ENCODE measurements at regions not wholly inside any gene's neighbourhood (a gene's known extent, or its start where the extent isn't known, plus 50 kb on each side); places are given as distances from the start of the nearest gene placed in this dataset.

GRCh38 chrY:7957773-7958172 lies 1046.2 kb upstream of the AMELY start:
- ATAC-seq (no peak), DNase-seq (no peak)
- intact Hi-C loops (cut with DNase I; ENCODE audit: low total_unique reads) (no loop called here), in situ Hi-C loops (cut with MboI; ENCODE audit: low sequenced_read_pairs in 4 of 4) (no loop called here)
- Histone ChIP-seq H3K9me3 (no peaks in the 10 kb centered on the region), H3K27ac (no peak overlapping the region), H3K4me3 (no peak overlapping the region), H3K36me3 (no peaks in the 10 kb centered on the region), H3K4me1 (no peaks in the 10 kb centered on the region), H3K27me3 (no peaks in the 10 kb centered on the region)
- TF ChIP-seq CTCF (IDR thresholded peaks at IDR 0.05 in 4 of 5, conservative IDR thresholded peaks at IDR 0.05 in 1 of 5) (no peak), POLR2A (IDR thresholded peaks at IDR 0.05) (no peak)

DNA sequence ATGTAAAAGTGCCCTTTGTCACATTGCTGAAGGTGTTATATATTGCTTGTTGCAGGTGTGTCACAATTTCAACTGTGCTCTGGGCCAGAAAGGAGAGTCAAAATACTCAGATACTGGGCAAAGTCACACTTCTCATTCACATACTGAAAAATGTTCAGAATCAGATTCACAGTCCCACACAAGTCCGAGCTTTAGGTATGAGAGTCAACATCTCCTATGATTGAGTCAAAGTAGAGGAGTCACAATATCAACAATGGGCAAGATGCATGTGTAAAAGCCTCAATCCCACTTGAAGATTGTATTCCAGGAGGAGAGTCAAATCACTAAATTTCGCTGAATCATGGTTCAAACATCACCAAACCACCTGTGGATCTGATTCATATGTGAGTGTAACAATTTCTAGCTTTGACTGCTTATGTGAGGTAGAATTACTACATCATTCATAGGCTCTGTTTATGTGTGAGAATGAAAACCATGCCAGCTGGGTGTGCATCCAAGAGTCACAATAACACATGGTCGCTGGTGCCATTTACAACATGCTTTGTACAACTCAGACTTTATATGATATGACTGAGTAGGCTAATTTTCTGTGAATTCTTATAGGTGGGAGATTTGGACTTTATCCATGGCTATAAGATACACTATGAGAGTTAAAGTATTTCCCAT lies 1039.8 kb upstream of the AMELY start:
- intact Hi-C loops (cut with DNase I; ENCODE audit: low total_unique reads) = no loop called here
- no peak for TF ChIP-seq POLR2A (IDR thresholded peaks at IDR 0.05)
- TF ChIP-seq CTCF (IDR thresholded peaks at IDR 0.05 in 4 of 5, conservative IDR thresholded peaks at IDR 0.05 in 1 of 5) = no peak
- H3K27ac ChIP-seq = no peak overlapping the region

DNA sequence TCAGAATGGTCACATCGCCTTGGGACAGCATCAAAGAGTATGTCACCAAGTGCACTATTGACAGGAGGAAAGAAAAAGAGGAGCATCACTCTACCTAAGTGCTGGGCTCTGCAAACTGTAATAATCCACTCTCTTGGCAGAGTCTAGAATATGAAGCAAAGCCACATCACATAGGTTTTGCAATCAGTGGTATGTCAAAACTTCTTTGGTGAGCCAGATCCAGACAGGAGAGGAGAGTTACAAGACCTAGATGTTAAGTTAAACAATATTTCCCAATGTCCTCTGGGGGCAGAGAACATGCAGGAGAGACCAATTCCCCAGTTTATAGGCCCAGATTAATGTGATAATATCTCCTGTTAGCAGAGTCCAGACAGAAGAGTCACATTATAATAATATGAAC lies 1032.6 kb upstream of the AMELY start:
- Histone ChIP-seq H3K4me3 (no peak overlapping the region), H3K9me3 (no peaks in the 10 kb centered on the region), H3K4me1 (no peaks in the 10 kb centered on the region), H3K36me3 (no peaks in the 10 kb centered on the region), H3K27ac (no peak overlapping the region), H3K27me3 (no peaks in the 10 kb centered on the region)
- in situ Hi-C loops (cut with MboI; ENCODE audit: low sequenced_read_pairs in 4 of 4) = loop anchor here in 1 of 4 donors (25.0 kb wide), 1 partner anchor 393 kb away; no protein-coding TSS in a partner anchor
- ATAC-seq = peak in 1 of 2 donors; percentile 59
- DNase-seq = no peak
- intact Hi-C loops (cut with DNase I; ENCODE audit: low total_unique reads) = no loop called here
- TF ChIP-seq POLR2A (IDR thresholded peaks at IDR 0.05) (no peak), CTCF (IDR thresholded peaks at IDR 0.05 in 4 of 5, conservative IDR thresholded peaks at IDR 0.05 in 1 of 5) (no peak)

More for the DNA sequence above, 1039.8 kb upstream of the AMELY start:
- Histone ChIP-seq H3K4me3 (no peak overlapping the region), H3K4me1 (no peaks in the 10 kb centered on the region), H3K9me3 (no peaks in the 10 kb centered on the region), H3K27me3 (no peaks in the 10 kb centered on the region), H3K36me3 (no peaks in the 10 kb centered on the region)
- ATAC-seq = no peak
- in situ Hi-C loops (cut with MboI; ENCODE audit: low sequenced_read_pairs in 4 of 4) = no loop called here
- no peak for DNase-seq

DNA sequence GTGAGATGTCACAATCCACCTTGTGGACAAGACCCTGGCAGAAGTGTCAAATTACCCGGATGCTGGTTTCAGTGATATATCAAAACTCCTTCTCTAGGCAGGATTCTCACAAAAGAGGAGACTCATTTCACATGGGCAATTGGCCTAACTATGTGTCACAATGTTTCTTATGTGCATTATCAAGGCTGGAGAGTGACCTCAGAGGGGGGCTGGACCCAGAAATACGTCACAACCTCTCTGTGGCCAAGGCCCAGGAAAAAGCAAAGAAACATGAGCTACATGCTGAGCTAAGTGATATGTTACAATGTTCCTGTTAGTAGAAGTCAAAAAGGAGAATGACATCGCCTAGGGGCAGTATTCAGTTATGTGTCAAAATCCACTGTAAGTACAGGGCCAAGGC lies 1031.2 kb upstream of the AMELY start:
- no peak overlapping the region for H3K27ac ChIP-seq
- no peaks in the 10 kb centered on the region for H3K4me1 ChIP-seq
- intact Hi-C loops (cut with DNase I; ENCODE audit: low total_unique reads) = no loop called here
- no peaks in the 10 kb centered on the region for H3K36me3 ChIP-seq
- H3K4me3 ChIP-seq = no peak overlapping the region
- peak in 1 of 2 donors; percentile 12 for ATAC-seq
- DNase-seq = no peak
- H3K27me3 ChIP-seq = no peaks in the 10 kb centered on the region
- TF ChIP-seq POLR2A (IDR thresholded peaks at IDR 0.05) (no peak), CTCF (IDR thresholded peaks at IDR 0.05 in 4 of 5, conservative IDR thresholded peaks at IDR 0.05 in 1 of 5) (no peak)
- H3K9me3 ChIP-seq = no peaks in the 10 kb centered on the region
- in situ Hi-C loops (cut with MboI; ENCODE audit: low sequenced_read_pairs in 4 of 4) = loop anchor here in 1 of 4 donors (25.0 kb wide), 1 partner anchor 395 kb away; no protein-coding TSS in a partner anchor

Measured in gastrocnemius medialis (tissue), 4 donors.